Activated CD4-positive, alpha-beta T cell treated with anti-CD3 and anti-CD28 coated beads, Interleukin-2, Interleukin-6, amounts not matched to agents 100 ng/mL and 50 ng/mL, durations not matched to agents 16 hours and 8 hours (primary cell): ENCODE measurements at regions not wholly inside any gene's neighbourhood (a gene's known extent, or its start where the extent isn't known, plus 50 kb on each side); places are given as distances from the start of the nearest gene placed in this dataset.
"Not testable (repeated sequence)": the region's sequence is repeated elsewhere in the genome, so short reads cannot be mapped to it uniquely, and the experiment has no call there.

ENCODE experiments used
- DNase-seq: peaks from one replicate; pipeline ENCODE4 v3.0.0-alpha.2; 2020

GRCh38 chr5:1651971-1652872, 128.5 kb upstream of the LPCAT1 start:
- no peak for DNase-seq

GRCh38 chr5:1651250-1651649, 127.5 kb upstream of the LPCAT1 start:
- no peak for DNase-seq

DNA sequence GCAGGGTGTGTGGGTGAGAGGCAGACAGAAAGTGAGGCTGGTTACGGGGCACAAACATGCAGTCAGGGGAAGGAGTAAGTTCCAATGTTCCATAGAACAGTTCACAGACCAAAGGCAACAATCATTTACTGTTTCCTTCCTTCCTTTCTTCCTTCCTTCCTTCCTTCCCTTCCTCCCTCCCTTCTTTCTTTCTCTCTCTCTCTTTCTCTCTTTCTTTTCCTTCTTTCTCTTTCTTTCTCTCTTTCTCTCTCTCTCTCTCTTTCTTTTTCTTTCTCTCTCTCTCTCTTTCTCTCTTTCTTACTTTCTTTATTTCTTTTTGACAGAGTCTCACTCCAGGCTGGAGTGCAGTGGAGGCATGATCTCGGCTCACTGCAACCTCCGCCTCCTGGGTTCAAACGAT, 125.8 kb upstream of the LPCAT1 start:
- no peak for DNase-seq

DNA sequence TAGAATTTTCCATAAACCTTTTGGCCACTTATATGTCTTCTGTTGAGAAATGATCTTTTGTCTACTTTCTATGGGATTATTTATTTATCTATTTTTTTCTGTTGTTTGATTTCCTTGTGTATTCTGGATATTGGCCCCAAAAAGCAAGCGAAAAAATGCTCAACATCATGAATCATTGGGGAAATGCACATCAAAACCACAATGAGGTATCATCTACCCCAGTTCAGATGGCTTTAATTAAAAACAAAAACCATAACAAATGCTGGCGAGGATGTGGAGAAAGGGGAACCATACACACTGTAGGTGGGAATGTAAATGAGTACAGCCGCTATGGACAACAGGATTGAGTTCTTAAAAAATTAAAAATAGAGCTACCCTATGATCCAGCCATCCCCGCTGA, 125.0 kb upstream of the LPCAT1 start:
- no peak for DNase-seq

DNA sequence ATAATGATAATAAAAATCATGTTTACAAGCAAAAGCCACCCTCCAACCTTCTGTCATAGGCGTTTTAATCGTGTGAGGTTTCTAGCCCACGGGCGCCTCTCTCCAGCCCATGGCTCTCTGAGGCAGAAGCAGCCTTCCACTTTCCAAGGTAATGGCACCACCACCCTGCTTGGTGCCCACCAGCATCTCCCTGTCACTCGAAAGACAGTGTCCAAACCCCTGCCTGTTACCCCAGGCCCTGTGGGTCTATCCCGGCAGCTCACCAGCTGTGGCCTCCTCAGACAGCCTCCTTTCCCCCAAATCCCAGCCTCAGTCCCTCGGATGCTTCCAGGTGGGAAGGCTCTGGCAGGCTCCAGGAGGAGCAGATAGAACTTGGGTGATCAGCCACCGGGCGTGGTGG, 123.8 kb upstream of the LPCAT1 start:
- no peak for DNase-seq

GRCh38 chr5:1644810-1645571, 121.2 kb upstream of the LPCAT1 start:
- peak; percentile 84 for DNase-seq

GRCh38 chr5:1644393-1644809, 120.6 kb upstream of the LPCAT1 start:
- not testable (repeated sequence) for DNase-seq

DNA sequence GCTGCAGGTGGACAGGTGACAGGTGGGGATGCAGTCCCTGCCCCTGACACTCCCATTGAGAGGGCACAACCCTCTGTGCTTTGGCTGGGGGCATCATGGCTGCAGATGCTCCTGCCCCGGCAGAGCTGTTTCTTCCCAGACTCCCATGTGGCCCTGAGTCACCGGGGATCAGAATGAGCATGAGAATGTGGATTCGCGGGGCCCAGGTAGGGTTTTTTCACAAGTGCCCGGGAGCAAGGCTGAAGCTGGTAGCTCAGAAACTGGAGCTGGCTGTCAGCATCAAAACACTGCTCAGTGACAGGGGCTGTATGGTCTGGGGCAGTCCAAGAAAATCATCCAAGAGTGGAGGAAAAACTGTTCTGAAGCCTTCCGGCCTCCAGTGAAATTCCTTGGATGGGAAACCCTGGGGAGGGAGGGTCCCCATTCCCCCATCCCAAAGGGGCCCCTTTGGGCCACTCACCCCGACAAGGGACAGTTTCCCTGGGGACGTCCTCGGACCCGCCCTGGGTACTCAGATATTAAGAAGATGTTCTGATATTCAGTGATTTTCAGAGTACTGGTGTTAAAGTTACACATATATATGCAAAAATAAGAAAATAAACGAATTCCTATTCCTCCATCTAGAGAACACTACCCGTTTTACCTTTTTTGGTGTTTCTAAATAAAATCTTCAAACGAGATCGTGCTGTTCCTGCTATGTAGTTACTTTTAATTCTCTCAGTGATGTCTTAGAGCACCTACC, 120.1 kb upstream of the LPCAT1 start:
- DNase-seq = no peak

GRCh38 chr5:1642621-1643061, 118.9 kb upstream of the LPCAT1 start:
- no peak for DNase-seq

DNA sequence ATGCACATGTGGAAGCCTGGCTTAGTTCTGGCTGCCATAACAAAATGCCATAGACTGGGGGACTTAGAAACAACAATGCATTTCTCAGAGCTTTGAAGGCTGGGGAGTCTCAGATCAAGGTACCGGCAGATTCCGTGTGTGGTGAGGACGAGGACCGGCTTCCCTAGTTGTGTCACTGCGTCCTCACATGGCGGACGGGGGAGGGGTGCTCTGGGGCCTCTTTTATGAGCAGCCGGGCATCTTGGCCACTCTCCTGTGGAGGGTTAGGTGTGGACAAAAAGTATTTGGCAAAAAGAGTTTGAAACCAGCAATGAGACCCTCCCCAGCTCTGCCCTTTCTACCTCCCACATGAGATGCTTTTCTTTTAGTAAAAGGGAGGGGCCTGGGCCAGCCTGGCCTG, 118.5 kb upstream of the LPCAT1 start:
- DNase-seq = no peak

DNA sequence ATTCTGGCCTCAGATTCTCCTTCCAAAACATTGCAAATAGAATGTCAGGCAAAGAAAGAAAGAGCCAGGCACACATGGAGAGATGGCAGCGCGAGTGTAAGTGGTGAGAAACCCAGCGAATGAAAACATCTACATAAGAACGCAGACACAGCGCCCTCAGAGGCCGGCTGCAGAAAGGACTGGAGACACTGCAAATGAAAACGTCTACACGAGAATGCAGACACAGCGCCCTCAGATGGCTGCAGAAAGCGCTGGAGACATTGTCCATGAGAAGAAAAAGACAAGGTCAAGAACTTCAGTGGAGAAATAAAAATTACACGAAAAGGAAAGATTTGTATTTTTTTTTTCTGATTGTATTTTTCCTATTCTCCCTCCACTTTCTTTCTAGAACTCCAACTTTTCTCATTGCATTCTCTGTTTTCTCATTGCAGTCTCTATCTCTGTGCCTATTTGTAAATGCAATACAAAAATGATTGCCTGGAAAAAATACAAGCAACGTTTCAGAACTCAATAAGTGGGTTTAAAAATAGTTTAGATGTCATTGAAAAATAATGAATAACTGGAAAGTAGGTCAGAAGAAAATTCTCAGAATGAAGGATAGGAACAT, 117.9 kb upstream of the LPCAT1 start:
- peak; percentile 84 for DNase-seq

DNA sequence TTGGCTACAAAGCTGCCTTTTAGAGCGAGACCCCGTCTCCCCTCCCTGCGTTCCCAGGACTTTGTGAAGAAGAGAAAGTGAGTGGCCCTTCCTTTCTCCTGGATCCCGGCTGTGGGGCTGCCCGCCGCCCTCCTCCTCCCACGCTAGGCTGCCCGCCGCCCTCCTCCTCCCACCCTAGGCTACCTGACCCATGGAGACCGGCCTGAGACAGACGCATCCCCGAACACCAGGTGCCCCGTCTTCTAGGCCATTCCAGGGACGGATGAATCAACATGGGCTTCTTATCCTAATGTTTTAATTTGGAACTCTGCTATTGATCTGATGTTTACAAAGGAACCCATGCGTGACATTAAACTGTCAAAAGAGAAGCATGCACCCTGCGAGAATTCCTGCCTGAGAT, 117.3 kb upstream of the LPCAT1 start:
- DNase-seq = no peak

GRCh38 chr5:1640421-1640881, 116.7 kb upstream of the LPCAT1 start:
- no peak for DNase-seq

- no peak for DNase-seq
Measured at GRCh38 chr5:1639757-1640156, 116.0 kb upstream of the LPCAT1 start.

GRCh38 chr5:1638658-1639400, 115.1 kb upstream of the LPCAT1 start:
- no peak for DNase-seq

GRCh38 chr5:1637639-1638481, 114.1 kb upstream of the LPCAT1 start:
- no peak for DNase-seq

- DNase-seq = no peak
Measured at GRCh38 chr5:1636981-1637638, 113.3 kb upstream of the LPCAT1 start.

GRCh38 chr5:1636208-1636770, 112.5 kb upstream of the LPCAT1 start:
- DNase-seq = not testable (repeated sequence)

GRCh38 chr5:1635477-1635876, 111.7 kb upstream of the LPCAT1 start:
- peak; percentile 19 for DNase-seq

GRCh38 chr5:1634337-1634661, 110.5 kb upstream of the LPCAT1 start:
- DNase-seq = no peak
